Stimulated activated CD8-positive, alpha-beta memory T cell treated with anti-CD3 and anti-CD28 coated beads, Interleukin-2, amount 100 ng/mL, for 1 hour (primary cell): ENCODE measurements at regions not wholly inside any gene's neighbourhood (a gene's known extent, or its start where the extent isn't known, plus 50 kb on each side); places are given as distances from the start of the nearest gene placed in this dataset.

Source experiments
- DNase-seq, 2 donors: peaks; one replicate each; pipeline ENCODE4 v3.0.0-alpha.2; 2020; ENCODE audit warnings: low read depth in 2 of 2

DNA sequence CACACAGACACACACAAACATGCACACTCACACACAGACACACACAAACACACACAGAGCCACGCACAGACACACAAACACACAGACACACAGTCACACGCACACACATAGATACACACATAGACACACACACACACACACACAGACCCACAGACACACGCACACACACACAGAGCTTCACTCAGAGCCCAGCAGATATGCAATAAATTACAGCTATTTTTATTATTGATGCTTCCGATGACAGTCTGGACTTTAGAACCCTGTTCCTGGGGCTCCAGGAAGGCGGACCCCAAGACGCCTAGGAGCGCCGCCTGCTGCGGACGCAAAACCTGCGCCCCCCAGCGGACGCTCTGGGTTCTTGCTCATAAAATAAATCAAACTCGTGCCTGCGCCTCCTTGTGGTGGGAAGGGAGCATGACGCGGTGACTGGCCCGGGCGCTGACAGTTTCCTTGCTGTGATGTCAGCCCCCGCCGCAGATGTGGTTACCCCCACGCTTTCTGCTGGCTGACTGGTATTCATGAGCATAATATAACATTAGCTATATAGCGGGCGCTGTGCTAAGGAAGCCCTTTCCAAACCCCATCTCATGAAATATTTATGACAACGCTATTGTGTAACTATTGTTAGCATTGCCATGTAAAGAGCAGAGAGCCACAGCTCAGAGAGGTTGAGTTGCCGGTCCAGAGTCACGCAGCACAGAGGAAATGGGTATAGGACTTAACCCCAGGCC is 64.4 kb upstream of the TM9SF2 start:
- peak; percentile 91 to 93 for DNase-seq

DNA sequence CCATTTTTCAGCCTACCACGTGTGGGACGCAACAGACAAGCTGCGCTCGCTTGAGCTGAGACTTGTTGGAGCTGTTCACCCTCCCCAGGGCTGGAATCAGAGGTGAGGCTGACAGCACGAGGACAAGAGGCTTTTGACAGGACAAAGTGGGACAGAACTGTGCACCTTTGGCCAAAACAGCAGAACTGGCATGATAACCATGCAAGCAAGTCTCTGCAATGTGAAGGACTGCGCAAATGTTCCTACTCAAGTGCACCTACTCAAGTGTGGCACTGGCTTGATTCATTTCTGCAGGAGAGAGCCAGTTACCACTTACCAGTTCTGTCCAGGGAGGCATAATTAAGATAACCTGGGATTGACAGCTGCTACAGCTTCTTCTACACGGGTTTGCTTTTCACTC is 62.2 kb upstream of the TM9SF2 start:
- no peak for DNase-seq

DNA sequence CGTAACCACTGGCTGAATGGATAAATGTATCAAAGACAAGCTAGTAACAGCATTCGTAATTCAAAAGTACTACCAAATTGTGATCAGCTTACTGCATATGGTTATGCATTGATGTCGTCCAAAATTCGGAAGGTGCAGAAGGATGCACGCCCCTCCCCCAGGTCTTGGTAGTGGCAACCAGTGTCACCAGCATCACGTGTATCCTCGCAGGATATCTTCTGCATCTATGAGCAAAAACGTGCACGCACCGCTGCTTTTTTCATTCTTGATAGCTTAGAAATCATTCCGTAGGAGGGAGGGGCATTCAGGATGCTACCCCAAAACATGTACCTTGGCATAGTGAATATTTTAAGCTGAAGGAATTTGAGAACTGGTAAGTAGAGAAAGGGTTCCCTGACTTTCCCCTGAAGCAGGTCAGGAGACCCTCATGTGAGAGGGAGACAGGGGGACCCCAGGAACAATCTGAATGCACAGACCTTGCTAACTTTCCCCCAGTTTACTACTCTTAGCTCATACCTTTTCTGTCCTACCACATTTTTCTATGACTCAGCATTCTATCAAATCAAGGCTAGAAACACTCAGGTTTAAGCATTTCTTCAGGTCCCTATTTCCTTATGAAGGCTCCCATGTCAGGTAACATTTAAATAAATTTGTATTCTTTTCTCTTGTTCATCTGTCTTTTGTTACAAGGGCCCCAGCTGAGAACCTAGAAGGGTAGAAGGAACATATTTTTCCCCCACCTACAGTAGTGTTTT is 61.2 kb upstream of the TM9SF2 start:
- DNase-seq = no peak

DNA sequence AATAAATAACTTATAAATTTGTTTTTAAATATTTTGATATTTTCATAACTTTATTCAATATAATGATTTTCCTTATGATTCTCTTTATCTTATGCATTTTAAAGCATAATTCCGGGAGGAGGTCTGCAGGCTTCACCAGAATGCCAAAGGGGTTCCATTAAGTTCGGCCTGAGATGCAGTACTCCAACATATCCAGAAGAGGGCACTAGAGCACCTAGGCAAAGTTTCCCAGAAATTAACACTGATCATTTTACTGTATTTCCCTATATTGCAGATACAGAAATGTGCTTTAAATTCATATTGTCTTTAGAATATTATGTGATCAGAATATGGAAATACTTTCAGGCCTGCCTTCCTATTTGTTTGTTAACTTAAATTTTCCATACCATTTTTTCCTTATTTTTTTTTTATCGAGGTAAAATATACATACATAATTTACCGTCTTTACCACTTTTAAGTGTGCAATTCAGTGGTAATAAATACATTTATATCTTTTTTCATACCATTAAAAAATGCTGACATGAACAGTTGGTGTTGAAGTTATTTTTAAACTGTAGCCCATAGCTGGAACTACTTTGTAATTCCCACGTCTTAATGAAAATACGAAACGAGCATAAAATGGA is 58.9 kb upstream of the TM9SF2 start:
- DNase-seq = peak in 1 of 2 donors; percentile 36

DNA sequence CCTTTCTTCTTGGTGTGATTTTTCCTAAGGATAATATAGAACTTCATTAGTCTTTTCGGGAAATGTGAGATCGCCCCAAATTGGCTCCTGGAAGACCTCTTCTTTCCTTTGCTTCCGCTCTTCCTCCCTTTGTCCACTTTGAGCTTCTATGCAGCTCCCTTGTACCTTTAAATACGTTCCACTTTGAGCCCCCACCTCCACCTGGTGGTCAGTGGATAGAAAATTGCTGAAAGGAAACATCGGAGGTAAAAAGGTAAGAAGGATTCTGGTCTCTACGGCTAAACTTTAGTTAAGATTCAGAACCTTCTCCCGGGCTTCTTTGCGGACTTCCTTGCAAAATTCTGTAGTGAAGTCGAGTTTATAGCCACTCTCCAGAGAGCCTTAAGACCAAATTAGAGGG is 55.0 kb upstream of the TM9SF2 start:
- no peak for DNase-seq

DNA sequence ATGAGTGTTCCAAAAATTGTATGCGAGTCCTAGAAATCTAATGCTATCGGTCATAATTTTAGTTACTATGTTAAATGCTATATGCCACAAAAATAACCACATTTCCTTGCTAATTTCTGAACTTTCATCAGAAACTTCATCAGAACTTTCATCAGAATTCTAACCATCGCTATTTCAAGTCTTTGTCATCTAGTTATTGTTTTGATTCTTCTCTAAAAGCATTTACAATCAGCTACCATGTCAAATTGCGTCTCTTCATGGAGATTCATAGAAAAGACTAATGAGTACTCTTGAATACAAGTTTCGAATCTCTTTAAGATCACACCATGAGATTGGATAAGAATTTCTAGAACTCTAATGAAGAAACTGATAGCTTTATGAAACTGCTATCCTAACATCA is 52.7 kb upstream of the TM9SF2 start:
- DNase-seq = no peak

DNA sequence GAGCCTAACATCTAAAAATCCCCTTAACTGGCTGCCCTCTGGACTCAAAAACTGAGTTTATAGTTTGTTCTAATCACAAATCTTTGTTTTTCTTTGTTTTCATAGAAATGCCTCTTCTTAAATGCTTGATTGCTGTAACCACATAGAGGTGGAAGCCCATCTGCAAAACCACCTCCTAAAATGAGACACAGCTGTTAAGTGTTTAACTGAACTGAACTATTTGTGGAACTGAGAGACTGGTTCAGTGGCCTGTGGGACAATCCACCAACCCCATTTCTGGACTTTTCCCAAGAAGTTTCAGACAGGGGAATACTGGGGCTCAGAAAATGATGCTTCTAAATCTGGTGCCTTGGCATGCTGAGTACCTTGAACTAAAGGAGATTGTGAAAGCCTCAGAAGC is 50.9 kb upstream of the TM9SF2 start:
- no peak for DNase-seq
